Epidermal melanocyte (primary cell): ENCODE measurements at regions not wholly inside any gene's neighbourhood (a gene's known extent, or its start where the extent isn't known, plus 50 kb on each side); places are given as distances from the start of the nearest gene placed in this dataset.
A peak's percentile ranks its signal among the peaks of the same experiment; 100 is the strongest.

Experiments
- DNase-seq: peaks from one replicate; pipeline ENCODE4 v3.0.0; 2011; ENCODE audit warnings: low spot score; ENCODE audit not compliant: insufficient read length

DNA sequence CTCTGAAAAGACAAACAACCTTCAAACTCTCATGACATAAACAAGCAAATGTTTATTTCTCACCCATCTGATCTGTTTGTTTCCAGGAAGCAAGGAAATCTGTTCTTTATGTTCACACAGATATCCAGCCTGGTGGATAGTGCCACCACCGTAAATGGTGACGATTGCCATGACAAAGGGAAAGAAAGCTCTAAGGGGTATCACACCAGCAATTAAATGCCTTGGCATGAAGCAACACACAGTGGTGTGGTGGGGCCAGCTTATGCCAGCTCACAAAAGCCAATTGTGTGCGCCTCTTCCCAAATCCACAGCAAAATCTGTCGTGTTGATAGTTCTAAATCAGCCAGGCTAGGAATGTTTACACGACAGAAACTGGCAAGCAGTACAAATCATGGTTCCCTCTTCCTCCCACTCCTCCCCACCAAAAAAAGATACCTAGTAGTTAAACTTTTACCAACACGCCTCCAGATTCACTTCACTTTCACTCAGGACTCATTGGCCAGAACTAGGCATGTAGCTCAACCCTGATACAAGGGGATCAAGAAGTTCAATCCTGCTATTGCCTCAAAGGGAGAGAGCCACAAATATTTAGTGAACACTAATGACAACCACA is 189.2 kb upstream of the SLCO3A1 start:
- no peak for DNase-seq

DNA sequence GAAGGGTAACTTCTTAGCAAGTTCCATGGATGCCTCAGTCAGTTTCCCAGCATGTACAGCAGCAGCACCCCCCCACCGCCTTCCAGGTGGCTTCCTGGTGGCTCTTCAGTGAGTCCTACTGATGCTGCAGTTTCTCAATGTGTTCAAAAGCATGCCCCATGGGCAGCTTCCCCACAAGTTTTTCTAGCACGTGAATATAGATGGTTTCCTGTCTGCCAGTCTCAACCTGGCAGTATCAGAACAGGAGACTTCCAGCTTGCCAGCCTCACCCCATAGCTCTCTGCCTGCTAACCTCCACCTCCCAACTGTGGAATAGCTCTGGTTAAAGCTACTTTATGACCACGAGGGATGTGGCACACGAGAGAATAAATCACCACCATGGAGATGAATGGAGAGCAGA is 188.3 kb upstream of the SLCO3A1 start:
- no peak for DNase-seq

DNA sequence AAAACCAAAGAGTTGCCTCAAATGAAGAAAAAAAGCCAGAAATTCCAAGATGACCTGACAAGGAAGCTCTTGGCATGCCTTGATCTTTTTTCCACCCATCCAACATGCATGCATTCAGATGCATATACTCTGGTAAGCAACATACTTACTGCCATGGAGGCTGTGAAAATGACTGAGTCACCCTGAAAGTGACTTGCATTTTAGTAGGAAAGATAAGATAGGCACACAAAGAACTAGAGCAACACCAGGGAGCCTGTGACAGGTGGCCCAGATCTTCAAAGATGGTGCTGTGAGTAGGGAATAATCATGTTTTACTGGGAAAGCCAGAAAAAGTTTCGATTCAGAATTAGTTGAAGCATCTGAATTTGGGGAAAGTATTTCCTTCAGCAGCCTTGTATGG is 185.1 kb upstream of the SLCO3A1 start:
- DNase-seq, result no peak

DNA sequence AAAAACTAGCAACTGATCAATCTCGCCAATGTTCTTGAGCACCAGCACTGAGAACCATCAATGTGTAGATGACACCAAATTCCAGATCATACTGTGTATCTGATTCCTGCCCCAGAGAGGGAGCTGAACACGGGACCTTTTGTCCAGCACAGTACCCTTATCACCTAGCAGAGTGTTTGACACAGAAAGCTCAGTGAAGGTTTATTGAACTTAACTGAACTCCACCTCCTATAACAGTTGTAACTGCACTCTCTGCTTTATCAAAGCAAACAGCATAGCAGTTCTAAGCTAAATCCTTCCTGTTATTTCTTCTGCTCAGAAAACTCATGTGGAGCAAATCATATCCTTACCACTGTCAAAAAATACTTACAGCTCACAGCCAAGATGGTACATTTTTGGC is 183.4 kb upstream of the SLCO3A1 start:
- no peak for DNase-seq

DNA sequence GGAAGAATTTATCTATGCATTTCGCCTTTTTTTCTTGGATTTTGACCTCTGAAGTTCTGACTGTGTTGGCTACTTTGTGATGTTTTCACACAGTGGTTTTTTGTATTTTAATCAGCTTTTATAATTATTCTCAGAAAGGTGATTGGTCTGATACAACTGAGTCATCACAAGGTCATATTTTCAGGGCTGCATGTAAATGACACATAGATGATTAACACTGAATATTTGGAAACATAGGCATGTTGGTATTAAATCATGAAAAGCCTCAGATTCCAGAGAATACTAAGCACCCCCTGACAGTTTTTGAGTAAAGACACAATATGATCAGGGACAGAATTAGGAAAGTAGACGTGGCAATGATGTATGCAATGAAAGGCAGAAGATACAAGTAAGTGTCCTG is 175.5 kb upstream of the SLCO3A1 start:
- DNase-seq, result no peak

DNA sequence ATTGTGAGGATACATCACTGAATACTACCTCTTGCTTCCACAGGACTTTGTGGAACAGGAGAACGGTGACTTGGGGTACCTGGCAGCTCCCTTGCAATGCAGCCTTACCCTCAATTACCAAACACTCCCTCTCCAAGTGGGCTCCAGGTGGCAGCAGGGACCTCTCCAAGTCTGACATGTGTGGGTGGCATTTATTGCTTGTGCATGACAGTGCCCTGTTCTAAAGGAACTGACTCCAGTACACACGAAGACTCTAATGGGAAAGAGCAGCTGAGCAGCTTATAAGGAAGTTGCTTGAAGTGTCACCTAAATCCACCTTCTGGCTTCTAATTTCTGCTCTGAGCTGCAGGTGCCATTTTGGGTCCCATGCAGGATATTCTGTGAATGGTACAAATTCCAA is 174.1 kb upstream of the SLCO3A1 start:
- DNase-seq, result no peak

DNA sequence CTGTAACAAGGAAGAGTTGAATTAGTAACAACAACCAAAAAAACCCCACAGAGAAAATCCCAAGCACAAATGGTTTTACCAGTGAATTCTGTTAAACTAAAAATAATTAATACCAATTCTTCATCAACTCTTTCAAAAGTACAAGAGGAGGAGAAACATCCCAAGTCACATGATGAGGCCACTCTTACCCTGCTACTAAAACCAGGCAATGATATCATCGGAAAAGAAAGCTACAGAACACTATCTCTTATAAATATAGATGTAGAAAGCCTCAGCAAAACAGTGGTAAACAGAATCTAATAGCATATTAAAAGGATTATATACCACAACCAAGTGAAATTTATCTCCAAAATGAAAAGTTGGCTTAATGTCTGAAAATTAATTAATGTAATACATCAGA is 168.1 kb upstream of the SLCO3A1 start:
- no peak for DNase-seq

DNA sequence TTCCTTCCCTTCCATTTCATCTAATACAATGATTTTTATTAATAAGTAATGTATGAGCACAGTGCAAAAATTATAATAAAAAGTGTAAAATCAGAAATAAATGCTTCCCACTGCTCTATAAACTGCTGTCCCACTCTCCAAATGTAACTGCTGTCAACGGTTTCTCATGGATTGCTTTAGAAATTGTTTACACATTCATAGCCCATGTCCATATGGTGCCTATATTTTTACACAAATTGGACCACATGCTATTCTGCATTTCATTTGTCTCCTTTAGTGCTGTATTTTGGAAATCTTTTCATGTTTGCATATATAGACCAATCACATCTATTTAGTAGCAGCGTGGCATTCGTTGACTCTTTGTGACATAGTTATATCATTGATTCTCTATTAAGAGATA is 164.7 kb upstream of the SLCO3A1 start:
- DNase-seq, result no peak

DNA sequence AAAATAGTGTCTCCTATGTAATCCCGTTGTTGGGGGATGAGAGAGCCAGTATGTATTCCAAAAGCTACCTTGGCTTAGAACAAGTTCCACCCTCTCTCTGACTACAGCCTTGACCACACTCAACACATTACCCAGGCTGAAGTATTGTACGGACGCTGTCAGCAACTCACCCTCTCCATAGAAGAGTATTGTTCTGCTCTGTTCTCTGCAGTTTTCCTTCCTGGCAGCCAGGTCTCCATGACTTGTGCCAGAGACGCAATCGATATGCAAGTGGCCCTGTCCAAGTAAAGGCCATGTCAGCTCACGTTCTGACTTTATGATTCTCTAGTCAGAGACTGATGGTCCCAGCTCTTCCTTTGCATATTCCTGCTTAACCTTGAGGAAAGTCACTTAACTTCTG is 164.1 kb upstream of the SLCO3A1 start:
- no peak for DNase-seq

DNA sequence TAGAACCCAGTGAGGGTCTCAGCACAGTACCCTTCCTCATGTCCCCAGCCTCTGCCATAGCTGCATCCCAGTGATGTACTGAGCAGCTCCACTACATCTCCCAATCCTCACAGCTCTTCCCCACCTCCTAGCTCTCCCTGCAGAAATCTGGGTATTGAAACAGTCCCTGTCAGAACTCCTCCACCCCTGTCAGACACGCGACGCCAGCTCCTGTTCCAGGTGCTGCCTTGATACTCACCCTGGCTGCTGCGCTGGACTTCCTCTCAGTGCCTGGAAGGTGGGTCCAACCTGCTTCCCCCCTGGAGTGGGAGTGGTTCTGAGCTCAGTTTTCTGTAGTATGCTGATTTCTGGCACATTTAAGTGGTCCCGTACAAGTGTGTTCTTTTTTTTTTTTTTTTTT is 160.9 kb upstream of the SLCO3A1 start:
- DNase-seq, result no peak

DNA sequence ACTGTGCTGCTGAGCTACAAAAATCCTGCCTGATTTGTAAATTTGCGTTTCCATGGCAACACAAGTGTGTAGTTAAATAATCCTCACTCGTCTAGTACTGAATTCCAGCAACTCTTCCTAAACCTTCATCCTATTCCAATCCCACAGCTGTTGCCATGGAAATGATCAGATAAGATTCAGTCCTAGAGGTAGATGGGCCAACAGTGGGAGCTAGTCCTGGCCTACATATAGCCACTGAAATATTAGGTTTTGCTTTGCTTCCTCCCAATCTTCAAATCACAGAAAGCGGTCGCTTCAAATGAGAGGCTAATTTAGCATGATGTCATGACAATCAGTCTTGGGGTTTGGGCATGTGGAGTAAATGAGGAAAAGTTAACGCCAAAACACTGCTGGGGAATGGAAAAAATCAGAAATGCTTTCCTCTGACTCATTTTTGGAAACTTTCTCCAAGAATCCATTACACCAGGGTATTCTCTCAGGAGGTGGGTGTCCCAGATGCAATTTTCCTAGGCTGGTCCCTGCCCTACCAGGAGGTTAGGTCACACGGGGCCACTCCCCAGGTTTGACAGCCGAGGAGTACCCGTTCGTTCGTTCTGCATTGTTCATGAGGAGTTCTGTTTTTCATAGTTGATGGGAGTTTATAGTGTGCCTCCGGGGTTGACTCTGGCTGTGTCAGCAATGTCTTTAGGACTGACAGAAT is 159.2 kb upstream of the SLCO3A1 start:
- DNase-seq, result no peak

DNA sequence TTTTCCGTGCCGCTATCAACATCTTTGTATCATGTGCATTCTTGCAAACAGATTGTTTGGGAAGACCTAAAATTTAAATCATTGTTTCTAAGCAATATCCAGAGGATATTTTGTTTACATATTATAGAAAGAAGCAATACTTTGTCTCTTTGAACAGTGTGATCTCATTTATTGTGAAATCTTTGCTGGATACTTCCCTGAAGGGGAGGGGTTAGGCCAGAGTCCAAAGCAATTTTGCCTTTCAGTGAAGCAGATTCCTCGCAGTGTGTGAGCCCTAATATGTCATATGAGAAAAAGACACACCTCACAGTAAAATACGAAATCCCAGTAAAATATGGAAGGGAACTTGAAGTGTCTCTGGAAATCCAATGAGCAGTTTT is 158.7 kb upstream of the SLCO3A1 start:
- DNase-seq, result no peak

DNA sequence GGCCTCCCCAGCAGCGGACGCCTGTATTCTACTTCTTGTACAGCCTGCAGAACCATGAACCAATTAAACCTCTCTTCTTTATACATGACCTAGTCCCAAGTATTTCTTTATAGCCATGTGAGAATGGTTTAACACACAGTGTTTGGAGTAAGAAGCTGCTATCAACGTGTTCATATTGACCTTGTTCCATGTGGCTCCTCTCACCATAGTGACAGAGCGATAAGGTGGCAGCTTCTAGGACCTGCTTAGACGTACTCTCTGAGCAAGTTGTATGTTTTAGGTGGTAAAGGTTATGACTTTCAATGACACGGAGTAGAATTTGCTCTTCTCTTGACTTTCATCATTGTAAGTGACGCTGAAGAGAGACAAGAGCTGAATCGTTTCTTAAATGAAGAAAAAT is 157.7 kb upstream of the SLCO3A1 start:
- no peak for DNase-seq

DNA sequence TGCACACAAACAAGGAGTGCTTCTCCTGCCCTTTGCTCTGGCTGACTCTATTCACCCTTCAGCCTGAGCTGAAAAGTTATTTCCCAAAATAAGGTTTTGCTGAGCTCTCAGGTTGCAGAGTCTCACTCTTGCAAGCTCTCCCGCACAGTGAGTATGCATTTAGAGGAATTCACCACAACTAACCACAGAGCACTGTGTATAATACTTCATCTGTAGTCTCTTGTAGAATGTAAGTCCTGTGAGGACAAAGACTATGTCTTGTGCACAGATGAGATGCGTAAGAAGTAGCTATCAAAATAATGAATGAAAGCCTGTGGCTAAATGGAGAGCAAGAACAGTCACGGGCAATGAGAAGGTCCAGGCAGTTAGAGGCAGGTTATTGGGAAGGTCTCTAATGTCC is 156.5 kb upstream of the SLCO3A1 start:
- no peak for DNase-seq

DNA sequence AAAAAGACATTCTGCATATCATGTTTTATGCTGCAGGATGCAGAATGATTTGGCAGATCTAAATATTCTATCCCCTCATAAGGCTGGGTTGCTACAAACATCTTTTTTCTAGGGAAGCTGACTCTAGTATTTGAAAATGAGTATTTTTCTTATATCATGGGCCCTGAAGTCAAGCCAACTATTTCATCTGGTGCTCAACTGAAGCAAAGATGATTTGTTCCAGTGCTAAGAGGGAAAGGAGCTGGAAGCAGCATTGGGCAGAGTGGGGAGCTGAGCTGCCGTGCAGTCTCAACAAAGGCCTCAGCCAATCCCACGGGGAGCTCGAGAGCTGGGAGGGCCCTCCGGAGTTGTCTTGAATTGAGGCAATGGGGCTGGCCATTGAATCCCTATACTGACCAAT is 155.3 kb upstream of the SLCO3A1 start:
- DNase-seq, result no peak

DNA sequence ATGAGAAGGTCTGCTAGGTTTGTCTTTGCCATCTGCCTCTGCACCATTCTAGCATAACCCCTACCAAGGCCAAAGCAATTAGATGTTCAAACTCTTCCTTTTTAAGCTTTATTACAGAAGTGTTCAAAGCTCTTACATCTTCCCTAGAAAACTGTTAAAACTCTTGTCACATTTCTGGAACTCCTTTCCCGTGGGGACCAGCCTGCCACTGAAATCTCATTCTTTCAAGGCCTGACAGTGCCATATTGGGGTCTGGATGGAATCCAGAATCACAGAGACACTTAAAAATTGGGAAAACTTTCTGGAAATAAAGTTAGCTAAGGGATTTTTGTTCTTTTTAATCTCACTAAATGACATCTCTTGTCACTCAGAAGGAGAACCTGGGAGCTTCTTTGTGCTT is 153.8 kb upstream of the SLCO3A1 start:
- DNase-seq, result no peak

DNA sequence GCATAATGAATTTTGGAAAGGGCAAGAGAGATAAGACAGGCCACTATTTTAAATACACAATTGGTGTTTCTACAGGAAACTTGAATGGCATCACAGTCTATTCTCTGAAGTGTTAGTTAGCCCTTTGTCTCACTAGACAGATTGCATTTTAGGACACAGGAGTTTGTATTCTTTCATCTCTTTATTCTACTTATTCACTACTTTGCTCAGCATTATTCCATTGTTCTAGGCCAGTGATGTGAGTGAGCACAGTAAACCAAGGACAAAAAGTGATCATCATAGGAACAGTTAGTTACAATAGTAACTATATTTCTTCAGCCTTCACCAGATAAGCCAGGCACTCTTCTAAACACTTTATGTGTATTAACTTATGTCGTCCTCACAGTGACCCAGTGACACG is 150.2 kb upstream of the SLCO3A1 start:
- DNase-seq, result no peak

DNA sequence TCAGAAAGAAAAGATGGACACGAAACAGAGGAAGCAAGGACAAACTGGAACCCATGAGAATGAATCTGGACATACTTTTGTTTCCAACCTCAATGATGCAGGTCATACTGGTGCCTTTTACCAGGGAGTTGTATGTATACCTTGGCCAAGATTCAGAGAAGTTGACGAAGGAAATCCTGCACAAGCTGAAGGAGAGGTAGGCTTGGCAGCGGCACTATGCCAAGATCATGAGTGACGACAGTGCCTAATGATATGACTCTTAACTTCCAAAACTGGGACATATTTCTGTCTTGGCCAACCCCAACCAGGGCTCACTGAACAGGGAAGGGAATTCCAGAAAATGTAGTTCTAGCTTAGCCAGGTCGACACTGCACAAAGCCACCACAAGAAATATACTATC is 149.2 kb upstream of the SLCO3A1 start:
- DNase-seq, result no peak

DNA sequence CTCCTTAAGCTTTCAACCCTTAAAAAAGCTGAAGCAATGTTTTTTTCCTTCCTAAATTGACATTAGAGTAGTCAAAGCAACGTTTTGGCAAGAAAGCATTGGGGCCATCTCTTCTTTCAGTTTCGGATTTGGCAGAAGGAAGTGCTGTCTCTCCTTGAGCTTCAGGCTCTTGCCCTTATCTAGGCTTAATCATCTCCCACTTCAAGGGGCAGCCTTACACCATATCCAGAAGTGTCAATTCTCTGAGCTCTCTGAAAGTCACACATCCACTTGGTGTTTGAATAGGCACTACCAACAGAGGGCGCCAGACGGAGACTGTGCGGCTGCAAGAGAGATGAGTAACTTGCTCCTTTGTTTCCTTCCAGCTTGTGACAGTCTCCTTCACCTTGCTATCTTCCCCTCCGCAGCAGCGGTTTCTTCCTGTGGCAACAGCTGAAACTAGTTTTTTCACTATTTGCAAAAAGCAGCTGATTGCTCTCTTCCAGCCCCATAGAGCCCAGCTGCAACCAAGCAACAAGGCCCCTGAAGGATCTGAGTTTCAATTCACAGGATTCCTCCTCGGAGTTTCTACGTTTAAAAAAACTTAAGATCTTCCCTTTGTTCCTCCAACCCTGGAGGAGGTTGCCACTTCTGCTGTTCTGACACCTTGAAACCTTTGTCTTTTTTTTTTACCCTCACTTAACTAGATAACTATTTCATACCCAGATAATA is 147.0 kb upstream of the SLCO3A1 start:
- peak; percentile 41 for DNase-seq

DNA sequence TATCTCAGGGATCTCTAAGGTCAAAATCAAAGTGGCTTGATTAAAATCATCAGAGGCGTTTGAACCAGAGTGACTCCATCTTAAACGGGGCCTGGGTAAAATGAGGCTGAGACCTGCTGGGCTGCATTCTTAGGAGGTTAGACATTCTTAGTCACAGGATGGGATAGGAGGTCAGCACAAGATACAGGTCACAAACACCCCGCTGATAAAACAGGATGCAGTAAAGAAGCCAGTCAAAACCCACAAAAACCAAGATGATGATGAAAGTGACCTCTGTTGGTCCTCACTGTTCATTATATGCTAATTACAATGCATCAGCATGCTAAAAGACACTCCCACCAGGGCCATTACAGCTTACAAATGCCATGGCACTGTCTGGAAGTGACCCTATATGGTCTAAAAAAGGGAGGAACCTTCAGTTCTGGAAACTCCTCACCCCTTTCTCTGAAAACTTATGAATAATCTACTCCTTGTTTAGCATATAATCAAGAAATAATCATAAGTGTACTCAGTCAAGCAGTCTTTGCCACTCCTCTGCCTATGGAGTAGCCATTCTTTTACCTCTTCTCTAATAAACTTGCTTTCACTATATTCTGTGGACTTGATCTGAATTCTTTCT is 143.3 kb upstream of the SLCO3A1 start:
- DNase-seq, result no peak

DNA sequence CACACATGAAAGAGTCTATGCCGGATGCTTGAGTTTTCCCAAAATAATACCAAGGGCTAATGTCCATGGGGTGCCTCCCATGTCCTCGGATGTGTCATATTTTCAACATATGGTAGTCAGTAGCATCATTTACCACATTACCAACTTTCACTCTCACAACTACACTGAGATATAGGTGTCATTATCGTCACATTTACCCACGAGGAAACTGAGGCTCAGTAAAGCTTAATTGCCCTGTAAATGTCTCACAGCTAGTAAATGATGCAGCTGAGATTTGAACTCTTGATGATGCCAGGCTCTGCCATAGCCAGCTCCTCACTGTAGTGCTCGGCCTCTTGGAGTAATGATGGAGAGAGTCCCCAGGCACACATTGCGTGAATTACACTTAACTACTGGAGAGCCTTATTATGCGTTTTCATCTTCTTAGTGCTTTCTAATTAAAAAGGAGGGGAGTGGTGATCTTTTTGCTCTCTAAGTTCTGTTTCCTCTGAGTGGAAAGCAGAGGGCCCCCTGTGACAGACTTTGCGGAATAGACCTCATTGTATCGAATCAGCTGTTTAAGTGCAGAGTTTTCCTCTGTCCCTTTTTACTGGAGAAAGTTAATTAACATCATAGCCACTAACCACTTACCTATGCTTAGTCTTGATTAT is 142.0 kb upstream of the SLCO3A1 start:
- DNase-seq, result no peak

DNA sequence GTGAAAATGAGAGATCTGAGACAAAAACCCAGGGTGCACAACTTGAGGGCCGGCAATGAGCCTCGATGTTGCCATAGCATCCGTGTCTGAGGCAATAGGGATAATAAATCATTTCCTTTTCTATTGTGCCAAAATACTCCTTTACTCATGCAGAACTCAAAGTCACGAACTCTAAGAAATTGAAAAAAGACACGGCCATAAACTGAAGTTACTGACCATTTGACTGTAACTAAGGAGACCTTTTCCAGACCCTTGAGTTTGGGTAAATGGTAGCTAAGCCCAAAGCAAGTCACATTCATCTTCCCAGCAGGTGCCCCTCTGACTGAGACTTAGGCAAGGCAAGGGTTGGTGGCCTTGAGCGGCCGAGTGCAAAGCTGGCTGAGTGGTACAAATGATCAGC is 141.2 kb upstream of the SLCO3A1 start:
- no peak for DNase-seq
